Retinal pigment epithelial cell (primary cell): ENCODE measurements at regions not wholly inside any gene's neighbourhood (a gene's known extent, or its start where the extent isn't known, plus 50 kb on each side); places are given as distances from the start of the nearest gene placed in this dataset.

Source experiments
- DNase-seq: peaks from one replicate; pipeline ENCODE4 v3.0.0-alpha.2; 2010; ENCODE audit warnings: low read depth
- H3K4me3 ChIP-seq: 2 replicates; pipeline ENCODE4 v1.5.1; 2011; ENCODE audit warnings: mild to moderate bottlenecking, low read length, control low read depth, moderate library complexity
- CTCF ChIP-seq: conservative IDR thresholded peaks from 2 replicates; pipeline ENCODE4 v1.5.1; 2011; ENCODE audit warnings: low read depth, low read length, control low read depth, inconsistent platforms

- TF ChIP-seq CTCF: no peak
- no peak overlapping the region for H3K4me3 ChIP-seq
- no peak for DNase-seq
Observed at GRCh38 chr4:126547352-126547751, 1085.4 kb upstream of the INTU start.

GRCh38 chr4:126548890-126549289 lies 1083.9 kb upstream of the INTU start:
- TF ChIP-seq CTCF: no peak
- no peak for DNase-seq
- H3K4me3 ChIP-seq: no peak overlapping the region

GRCh38 chr4:126552321-126552720 lies 1080.4 kb upstream of the INTU start:
- DNase-seq: no peak
- no peak for TF ChIP-seq CTCF
- H3K4me3 ChIP-seq: no peak overlapping the region

GRCh38 chr4:126553248-126553647 lies 1079.5 kb upstream of the INTU start:
- DNase-seq: no peak
- no peak for TF ChIP-seq CTCF
- no peak overlapping the region for H3K4me3 ChIP-seq

GRCh38 chr4:126558596-126558995 lies 1074.2 kb upstream of the INTU start:
- H3K4me3 ChIP-seq: no peak overlapping the region
- DNase-seq: no peak
- no peak for TF ChIP-seq CTCF

- TF ChIP-seq CTCF: no peak
- DNase-seq: no peak
- no peak overlapping the region for H3K4me3 ChIP-seq
Observed at GRCh38 chr4:126559961-126560360, 1072.8 kb upstream of the INTU start.

GRCh38 chr4:126560794-126561193 lies 1072.0 kb upstream of the INTU start:
- no peak for TF ChIP-seq CTCF
- DNase-seq: no peak
- H3K4me3 ChIP-seq: no peak overlapping the region
